Naive thymus-derived CD4-positive, alpha-beta T cell (primary cell): ENCODE measurements at regions not wholly inside any gene's neighbourhood (a gene's known extent, or its start where the extent isn't known, plus 50 kb on each side); places are given as distances from the start of the nearest gene placed in this dataset.

Experiments used
- ATAC-seq: fragments of 150-1000 bp; cut with Tn5 transposase; 2 replicates; pipeline ENCODE4 v1.10.0; 2021; ENCODE audit warnings: mild to moderate bottlenecking, moderate library complexity
- CTCF ChIA-PET: fragments of 350-600 bp; sonication (Branson Sonifier 250); formaldehyde crosslinking; loops from one replicate; lab custom pipeline; 2021; ENCODE audit warnings: antibody characterized with exemption; lab: Charles Lee
- POLR2A ChIA-PET: fragments of 350-600 bp; sonication (Branson Sonifier 250); formaldehyde crosslinking; loops from one replicate; lab custom pipeline; 2021; ENCODE audit warnings: antibody characterized with exemption, inconsistent platforms; lab: Charles Lee
- DNase-seq, 9 donors: peaks; one replicate each; pipeline versions ENCODE4 v3.0.0 to v3.0.0-alpha.2; 2020 to 2022; ENCODE audit warnings: mixed read lengths in 1 of 9
- H3K27ac ChIP-seq: one replicate; pipeline ENCODE4 v1.7.0; 2013; ENCODE audit warnings: mild to moderate bottlenecking, low read depth, low read length, moderate library complexity
- H3K27me3 ChIP-seq, 2 donors: one replicate each; pipeline ENCODE4 v1.7.0; 2013; ENCODE audit warnings: low read length in 2 of 2, mild to moderate bottlenecking in 2 of 2, moderate library complexity in 2 of 2; ENCODE audit not compliant: control insufficient read depth in 2 of 2, insufficient read depth in 2 of 2
- H3K36me3 ChIP-seq, 3 experiments: 1 replicate in 2 of 3; 2 replicates in 1 of 3; pipeline ENCODE4 v1.7.0; 2013; ENCODE audit warnings: low read length in 3 of 3, mild to moderate bottlenecking in 3 of 3, moderate library complexity in 1 of 3; ENCODE audit not compliant: insufficient read depth in 3 of 3, control insufficient read depth in 2 of 3
- H3K4me1 ChIP-seq, 2 donors: one replicate each; pipeline ENCODE4 v1.7.0; 2013; ENCODE audit warnings: low read length in 2 of 2, mild to moderate bottlenecking in 2 of 2, moderate library complexity in 1 of 2; ENCODE audit not compliant: control insufficient read depth in 2 of 2, insufficient read depth in 2 of 2
- H3K4me3 ChIP-seq: 2 replicates; pipeline ENCODE4 v1.7.0; 2013; ENCODE audit warnings: mild to moderate bottlenecking, low read length
- H3K9me3 ChIP-seq, 3 experiments: 1 replicate in 2 of 3; 2 replicates in 1 of 3; pipeline ENCODE4 v1.7.0; 2013; ENCODE audit warnings: low read length in 3 of 3; ENCODE audit not compliant: control insufficient read depth in 2 of 3
- H3K27ac Mint-ChIP-seq, 9 donors: one replicate each; pipeline ENCODE4 v1.8.0; 2020 to 2022; ENCODE audit warnings: mixed read lengths in 9 of 9, mild to moderate bottlenecking in 8 of 9, moderate library complexity in 5 of 9, inconsistent platforms in 2 of 9
- H3K27me3 Mint-ChIP-seq, 5 donors: one replicate each; pipeline ENCODE4 v1.8.0; 2021 to 2022; ENCODE audit warnings: mixed read lengths in 5 of 5, mild to moderate bottlenecking in 1 of 5
- H3K36me3 Mint-ChIP-seq, 5 donors: one replicate each; pipeline ENCODE4 v1.8.0; 2020 to 2022; ENCODE audit warnings: mixed read lengths in 5 of 5, mild to moderate bottlenecking in 3 of 5, inconsistent platforms in 1 of 5
- H3K4me1 Mint-ChIP-seq, 7 donors: one replicate each; pipeline ENCODE4 v1.8.0; 2020 to 2022; ENCODE audit warnings: mixed read lengths in 7 of 7, mild to moderate bottlenecking in 3 of 7, inconsistent platforms in 1 of 7
- H3K4me3 Mint-ChIP-seq, 10 donors: one replicate each; pipeline ENCODE4 v1.8.0; 2020 to 2022; ENCODE audit warnings: mild to moderate bottlenecking in 10 of 10, mixed read lengths in 10 of 10, moderate library complexity in 6 of 10, inconsistent platforms in 2 of 10
- H3K9me3 Mint-ChIP-seq, 11 donors: one replicate each; pipeline ENCODE4 v1.8.0; 2020 to 2022; ENCODE audit warnings: mixed read lengths in 11 of 11, mild to moderate bottlenecking in 4 of 11, inconsistent platforms in 1 of 11, moderate library complexity in 1 of 11
- intact Hi-C, 2 donors: fragments of 100-400 bp; cut with micrococcal nuclease; formaldehyde crosslinking; loops; one replicate each; pipeline ENCODE4 v1.15.1; 2023

DNA sequence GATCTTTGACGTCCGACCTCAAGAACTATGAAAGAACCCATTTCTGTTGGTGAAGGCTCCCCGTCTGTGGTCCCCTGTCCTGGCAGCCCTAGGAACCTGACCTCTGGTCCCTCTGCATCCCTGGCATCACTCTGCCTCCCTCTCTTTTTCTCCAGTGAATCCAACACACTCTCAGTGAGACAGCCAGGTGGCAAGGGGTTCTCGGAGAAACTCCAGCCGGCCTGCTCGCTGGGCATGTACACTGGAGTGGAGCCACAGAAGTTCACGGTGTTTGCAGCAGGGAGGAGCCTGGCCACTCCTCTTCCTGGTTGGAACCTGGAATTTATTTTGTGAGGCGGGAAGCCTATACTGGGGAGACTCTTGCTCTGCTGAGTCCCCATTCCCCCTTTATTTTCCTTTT is 230.2 kb upstream of the AJAP1 start:
- ChIA-PET CTCF (no interaction called here), POLR2A (no interaction called here)
- peaks cover 0 to 20% (median 16%) of the 10 kb centered on the region in 5 donors for H3K27me3 Mint-ChIP-seq
- H3K4me1 Mint-ChIP-seq = no peaks in the 10 kb centered on the region
- H3K27ac Mint-ChIP-seq = no peak overlapping the region
- ATAC-seq (no peak), DNase-seq (no peak)
- H3K27ac ChIP-seq = no peak overlapping the region
- no peak overlapping the region for H3K4me3 Mint-ChIP-seq
- H3K9me3 Mint-ChIP-seq = peaks cover 0 to 16% (median 7%) of the 10 kb centered on the region in 11 donors
- no peaks in the 10 kb centered on the region for H3K4me1 ChIP-seq
- intact Hi-C loops = no loop called here
- no peaks in the 10 kb centered on the region for H3K9me3 ChIP-seq
- peaks cover 0 to 4% (median 0%) of the 10 kb centered on the region in 5 donors for H3K36me3 Mint-ChIP-seq
- H3K4me3 ChIP-seq = no peak overlapping the region
- no peaks in the 10 kb centered on the region for H3K27me3 ChIP-seq
- H3K36me3 ChIP-seq = no peaks in the 10 kb centered on the region

DNA sequence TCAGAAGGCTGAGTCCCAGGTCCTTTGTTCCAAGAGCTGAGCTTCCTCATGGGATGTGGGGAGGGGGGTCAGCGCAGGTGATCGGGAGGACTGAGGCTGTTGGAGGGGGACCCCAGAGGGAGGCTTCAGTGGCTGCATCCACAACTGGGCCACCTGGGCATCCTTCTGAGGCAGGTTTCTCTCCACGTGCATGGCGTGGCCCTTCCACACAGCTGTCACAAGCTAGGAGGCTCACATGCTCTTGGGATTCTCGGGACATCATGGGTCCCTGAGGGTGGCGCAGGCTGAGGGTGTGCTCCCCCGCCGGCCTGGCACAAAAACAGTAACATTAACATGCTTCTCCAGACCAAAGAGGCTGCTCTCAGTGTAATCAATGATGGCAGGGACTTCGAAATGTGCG is 229.6 kb upstream of the AJAP1 start:
- peaks cover 0 to 24% (median 14%) of the 10 kb centered on the region in 5 donors for H3K27me3 Mint-ChIP-seq
- DNase-seq (no peak), ATAC-seq (no peak)
- Histone ChIP-seq H3K4me3 (no peak overlapping the region), H3K27ac (no peak overlapping the region), H3K4me1 (no peaks in the 10 kb centered on the region), H3K36me3 (no peaks in the 10 kb centered on the region), H3K27me3 (no peaks in the 10 kb centered on the region), H3K9me3 (no peaks in the 10 kb centered on the region)
- intact Hi-C loops = no loop called here
- H3K27ac Mint-ChIP-seq = no peak overlapping the region
- POLR2A ChIA-PET = no interaction called here
- peaks cover 0 to 14% (median 4%) of the 10 kb centered on the region in 11 donors for H3K9me3 Mint-ChIP-seq
- CTCF ChIA-PET = no interaction called here
- H3K4me3 Mint-ChIP-seq = no peak overlapping the region
- peaks cover 0 to 4% (median 0%) of the 10 kb centered on the region in 5 donors for H3K36me3 Mint-ChIP-seq
- H3K4me1 Mint-ChIP-seq = no peaks in the 10 kb centered on the region

DNA sequence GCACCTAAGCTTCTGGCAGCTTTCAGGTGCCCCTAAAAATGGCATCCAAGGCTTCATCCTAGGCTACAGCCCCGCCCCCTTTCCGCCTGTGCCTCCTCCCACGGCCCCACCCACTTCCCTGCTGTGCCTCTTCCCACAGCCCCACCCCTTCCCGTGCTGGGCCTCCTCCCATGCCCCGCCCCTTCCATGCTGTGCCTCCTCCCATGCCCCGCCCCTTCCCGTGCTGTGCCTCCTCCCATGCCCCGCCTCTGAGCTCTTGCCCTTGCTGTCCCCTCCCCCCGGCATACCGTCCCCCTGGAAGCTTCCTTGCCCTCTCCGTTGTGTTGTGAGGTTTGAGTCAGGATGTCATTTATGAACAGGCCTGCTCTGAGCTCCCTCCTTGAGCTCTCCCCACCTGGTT is 228.5 kb upstream of the AJAP1 start:
- no peak overlapping the region for H3K4me3 Mint-ChIP-seq
- Histone ChIP-seq H3K9me3 (no peaks in the 10 kb centered on the region), H3K4me1 (no peaks in the 10 kb centered on the region), H3K4me3 (no peak overlapping the region), H3K27ac (no peak overlapping the region), H3K36me3 (no peaks in the 10 kb centered on the region), H3K27me3 (no peaks in the 10 kb centered on the region)
- intact Hi-C loops = no loop called here
- DNase-seq (no peak), ATAC-seq (no peak)
- CTCF ChIA-PET = no interaction called here
- no peaks in the 10 kb centered on the region for H3K4me1 Mint-ChIP-seq
- peaks cover 0 to 23% (median 7%) of the 10 kb centered on the region in 5 donors for H3K27me3 Mint-ChIP-seq
- H3K27ac Mint-ChIP-seq = no peak overlapping the region
- POLR2A ChIA-PET = no interaction called here
- H3K9me3 Mint-ChIP-seq = peaks cover 0 to 10% (median 0%) of the 10 kb centered on the region in 11 donors
- no peaks in the 10 kb centered on the region for H3K36me3 Mint-ChIP-seq

DNA sequence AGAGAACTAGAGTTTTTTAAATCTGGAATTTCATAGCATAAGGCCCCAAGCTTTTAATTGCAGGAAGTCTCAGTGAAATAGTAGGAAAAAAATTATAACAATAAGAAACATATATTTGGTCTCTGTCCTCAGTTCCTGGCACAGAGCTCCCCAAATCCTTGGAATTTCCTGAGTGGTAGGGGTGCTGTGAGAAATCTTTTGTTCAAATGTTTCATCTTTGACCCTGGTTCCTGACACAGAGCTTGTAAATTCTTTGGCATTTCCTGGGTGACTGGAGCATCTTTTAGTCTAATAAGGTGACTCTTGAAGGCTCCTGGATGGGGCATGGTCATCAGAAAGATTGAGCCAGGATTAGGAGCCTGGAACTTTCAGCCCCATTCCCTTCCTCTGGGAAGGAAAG is 225.7 kb upstream of the AJAP1 start:
- no peaks in the 10 kb centered on the region for H3K36me3 Mint-ChIP-seq
- H3K9me3 Mint-ChIP-seq = peaks cover 0 to 10% (median 0%) of the 10 kb centered on the region in 11 donors

DNA sequence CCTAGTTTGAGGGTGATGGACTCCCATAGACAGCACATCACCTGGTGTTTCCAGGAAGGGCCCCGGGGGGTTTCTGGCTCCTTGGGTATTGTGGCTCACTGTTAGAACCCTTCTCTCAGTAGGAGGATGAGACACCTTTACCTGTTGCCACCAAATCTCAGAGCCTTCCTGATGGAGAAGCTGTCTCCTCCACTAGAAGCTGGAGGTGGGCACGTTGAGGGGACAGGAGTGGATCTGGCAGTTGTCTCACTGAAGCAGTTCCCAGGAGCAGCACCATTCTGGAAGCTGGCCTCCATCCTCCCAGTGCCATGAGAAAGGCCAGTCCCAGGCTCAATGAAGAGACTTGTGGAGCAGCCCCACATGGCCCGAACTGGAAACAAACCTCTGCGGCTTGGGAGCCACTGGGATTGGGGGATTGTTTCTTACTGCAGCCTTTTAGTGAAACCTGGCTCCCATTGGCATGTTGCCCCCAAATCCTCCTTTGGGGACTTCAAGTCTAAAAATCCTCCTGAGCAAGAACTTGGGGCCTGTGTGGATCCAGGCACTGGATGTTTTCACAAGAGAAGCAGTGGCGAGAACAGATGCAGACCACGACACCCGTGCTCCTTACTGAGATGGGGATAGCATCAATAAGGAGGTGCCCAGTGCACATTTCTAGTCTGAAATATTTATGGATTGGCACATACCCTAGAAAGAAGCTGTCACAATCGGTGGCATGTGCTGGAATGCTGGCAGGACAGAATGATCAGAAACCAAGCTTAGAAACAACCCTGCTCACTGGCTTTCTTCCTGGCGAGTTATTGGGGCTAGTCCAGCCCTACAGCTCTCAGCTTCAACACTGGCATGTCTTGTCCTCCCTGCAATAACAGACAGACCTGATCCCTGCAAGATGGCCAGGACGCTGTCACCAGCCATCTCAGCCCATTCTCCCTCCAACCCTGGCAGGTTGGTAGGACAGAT is 223.7 kb upstream of the AJAP1 start:
- POLR2A ChIA-PET = no interaction called here

More for the DNA sequence above, 225.7 kb upstream of the AJAP1 start:
- H3K27ac Mint-ChIP-seq = no peak overlapping the region
- H3K4me1 ChIP-seq = no peaks in the 10 kb centered on the region
- intact Hi-C loops = no loop called here
- ATAC-seq = no peak
- no peak overlapping the region for H3K27ac ChIP-seq
- H3K4me1 Mint-ChIP-seq = no peaks in the 10 kb centered on the region
- H3K27me3 ChIP-seq = no peaks in the 10 kb centered on the region
- H3K9me3 ChIP-seq = no peaks in the 10 kb centered on the region
- H3K4me3 ChIP-seq = no peak overlapping the region
- H3K27me3 Mint-ChIP-seq = peaks cover 0 to 19% (median 0%) of the 10 kb centered on the region in 5 donors
- no peak for DNase-seq
- CTCF ChIA-PET = no interaction called here
- no peaks in the 10 kb centered on the region for H3K36me3 ChIP-seq
- H3K4me3 Mint-ChIP-seq = no peak overlapping the region
- POLR2A ChIA-PET = no interaction called here

DNA sequence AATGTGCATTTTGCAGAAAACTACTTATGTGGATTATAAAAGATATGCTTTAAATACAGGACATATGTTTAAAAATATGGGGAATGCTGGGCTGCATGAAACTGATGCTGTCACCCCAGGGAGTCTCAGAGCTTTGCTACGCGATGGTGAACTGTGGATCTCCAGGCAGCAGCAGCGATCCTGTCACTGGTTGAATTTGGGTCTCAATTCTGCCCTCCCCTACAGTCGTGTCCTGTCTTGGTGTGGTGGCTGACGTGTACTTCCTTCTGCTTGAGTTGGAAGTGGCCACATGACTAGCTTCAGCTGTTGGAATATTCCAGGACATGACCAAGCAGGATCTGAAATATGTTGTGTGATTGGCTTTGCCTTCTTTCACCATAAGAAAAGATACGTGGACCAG is 222.9 kb upstream of the AJAP1 start:
- CTCF ChIA-PET = no interaction called here
- Histone ChIP-seq H3K27ac (no peak overlapping the region), H3K9me3 (no peaks in the 10 kb centered on the region), H3K27me3 (no peaks in the 10 kb centered on the region), H3K36me3 (no peaks in the 10 kb centered on the region), H3K4me1 (no peaks in the 10 kb centered on the region), H3K4me3 (no peak overlapping the region)
- Mint-ChIP-seq H3K4me3 (no peak overlapping the region), H3K4me1 (no peaks in the 10 kb centered on the region), H3K9me3 (peaks cover 0 to 7% (median 0%) of the 10 kb centered on the region in 11 donors), H3K36me3 (peaks cover 0 to 5% (median 0%) of the 10 kb centered on the region in 5 donors), H3K27me3 (peaks cover 0 to 25% (median 0%) of the 10 kb centered on the region in 5 donors), H3K27ac (no peak overlapping the region)
- no peak for ATAC-seq
- POLR2A ChIA-PET = no interaction called here
- intact Hi-C loops = no loop called here
- DNase-seq = no peak

More for the DNA sequence above, 223.7 kb upstream of the AJAP1 start:
- intact Hi-C loops = no loop called here
- Mint-ChIP-seq H3K4me3 (no peak overlapping the region), H3K36me3 (peaks cover 0 to 5% (median 0%) of the 10 kb centered on the region in 5 donors), H3K9me3 (peaks cover 0 to 10% (median 0%) of the 10 kb centered on the region in 11 donors), H3K27ac (no peak overlapping the region), H3K4me1 (no peaks in the 10 kb centered on the region), H3K27me3 (peaks cover 0 to 25% (median 0%) of the 10 kb centered on the region in 5 donors)
- no peaks in the 10 kb centered on the region for H3K4me1 ChIP-seq
- no peaks in the 10 kb centered on the region for H3K9me3 ChIP-seq
- CTCF ChIA-PET = no interaction called here
- H3K36me3 ChIP-seq = no peaks in the 10 kb centered on the region
- H3K27ac ChIP-seq = no peak overlapping the region
- no peak overlapping the region for H3K4me3 ChIP-seq
- H3K27me3 ChIP-seq = no peaks in the 10 kb centered on the region
- no peak for DNase-seq
- ATAC-seq = no peak
